Activated CD4-positive, alpha-beta T cell treated with anti-CD3 and anti-CD28 coated beads, Interleukin-2, amount 50 U/mL, for 48 hours (primary cell): ENCODE measurements at regions not wholly inside any gene's neighbourhood (a gene's known extent, or its start where the extent isn't known, plus 50 kb on each side); places are given as distances from the start of the nearest gene placed in this dataset.
"Not testable (repeated sequence)": the region's sequence is repeated elsewhere in the genome, so short reads cannot be mapped to it uniquely, and the experiment has no call there.

Source experiments
- DNase-seq, 2 experiments: peaks; one replicate each; pipeline ENCODE4 v3.0.0-alpha.2; 2020

DNA sequence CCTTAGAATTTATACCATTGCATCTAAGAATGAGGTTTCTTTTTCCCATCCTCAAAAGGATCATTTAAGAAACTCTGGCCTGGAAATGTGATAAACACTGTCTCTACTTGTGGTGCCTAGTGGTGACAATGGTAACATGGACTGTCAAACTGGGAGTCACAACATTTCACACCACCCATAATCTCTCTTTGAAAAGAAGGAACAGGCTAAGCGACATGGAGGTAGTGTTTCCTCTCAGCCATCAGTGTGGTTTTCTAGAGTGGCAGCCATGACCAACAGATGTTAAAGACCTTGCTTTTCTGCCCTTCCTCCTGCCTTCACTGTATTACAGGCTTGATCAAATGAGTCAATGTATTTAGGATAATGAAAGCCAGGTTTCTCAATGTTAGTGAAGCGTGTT lies 283.1 kb upstream of the STAC start:
- DNase-seq = no peak

DNA sequence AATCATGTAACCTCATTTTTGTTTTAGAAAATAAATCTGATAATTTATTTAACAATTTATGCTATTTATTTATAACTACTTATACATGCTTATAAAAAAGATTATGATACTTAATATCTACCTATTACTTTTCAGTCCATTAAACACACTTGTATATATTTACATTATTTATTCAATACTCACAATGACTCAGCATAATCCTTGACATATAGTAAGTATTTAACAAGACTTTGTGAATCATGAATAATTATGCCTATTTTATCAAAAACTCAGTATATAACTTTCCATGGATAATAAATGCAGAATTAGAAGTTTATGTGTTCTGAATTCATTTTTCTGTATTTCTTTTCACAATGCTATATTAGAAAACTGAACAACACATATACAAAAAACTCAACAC lies 266.0 kb upstream of the STAC start:
- DNase-seq = no peak

DNA sequence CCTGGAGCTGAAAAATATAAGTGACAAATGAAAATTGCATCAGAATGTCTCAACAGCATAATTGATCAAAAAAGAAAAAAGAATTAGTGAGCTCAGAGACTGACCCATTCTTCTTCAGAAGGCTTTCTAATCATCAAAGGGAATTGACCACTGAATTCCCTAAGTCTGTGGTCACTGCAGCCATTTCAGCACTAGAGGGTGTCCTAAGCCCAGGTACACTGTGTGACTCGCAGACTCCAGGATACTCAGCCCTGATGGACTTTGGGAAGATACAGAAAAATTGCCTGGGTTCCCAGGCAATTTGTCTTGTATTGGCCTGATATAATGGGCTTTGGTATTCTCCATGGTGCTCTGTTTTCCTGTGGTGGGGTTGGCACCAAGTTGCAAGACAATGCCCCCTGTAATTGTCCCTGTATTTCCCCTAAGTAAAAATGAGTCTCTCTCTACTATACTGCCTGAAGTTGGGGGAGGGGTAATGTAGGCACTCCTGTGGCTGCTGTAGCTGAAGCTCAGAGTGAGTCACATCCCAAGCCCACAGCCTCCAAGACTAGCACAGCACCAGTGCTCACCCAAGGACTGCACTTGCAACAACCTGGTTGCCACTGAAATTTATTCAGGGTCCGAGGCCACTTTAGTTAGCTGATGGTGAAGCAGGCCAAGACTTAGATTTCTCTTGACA lies 256.0 kb upstream of the STAC start:
- DNase-seq = no peak

DNA sequence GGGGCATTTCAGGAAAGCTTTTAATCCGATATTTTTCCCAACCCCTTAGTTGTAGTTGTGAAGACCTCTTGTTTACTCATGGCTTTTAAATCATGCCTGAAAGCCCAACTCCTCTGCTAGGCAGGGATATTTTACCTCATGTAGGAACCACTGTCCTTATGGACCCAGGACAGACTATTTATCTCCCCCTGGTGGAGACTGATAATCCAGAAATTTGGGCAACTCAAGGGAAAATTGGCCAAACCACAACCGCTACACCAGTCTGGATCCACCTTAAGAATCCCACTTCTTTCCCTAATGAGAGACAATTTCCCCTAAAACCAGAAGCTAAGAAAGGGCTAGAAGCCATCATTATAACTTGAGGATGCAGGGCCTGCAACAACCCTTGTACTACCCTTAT lies 248.1 kb upstream of the STAC start:
- no peak for DNase-seq

DNA sequence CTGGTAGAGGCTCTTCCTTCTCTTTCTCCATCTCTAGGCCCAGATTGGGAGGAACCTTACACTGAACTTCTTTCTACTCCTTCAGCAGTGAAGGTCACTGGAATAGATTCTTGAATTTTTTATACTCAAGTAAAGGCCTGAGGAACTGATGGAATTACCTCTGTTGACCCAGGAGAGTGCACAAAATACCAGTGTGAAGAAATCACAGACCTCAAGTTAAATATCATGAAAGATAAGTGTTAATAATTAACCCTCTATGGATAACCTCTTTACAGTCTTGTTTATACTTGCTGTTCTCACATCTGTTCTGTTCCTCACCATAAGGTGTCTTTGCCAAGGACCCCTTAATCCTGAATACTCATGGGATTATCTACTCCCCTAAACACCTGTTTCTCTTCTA lies 244.4 kb upstream of the STAC start:
- no peak for DNase-seq

DNA sequence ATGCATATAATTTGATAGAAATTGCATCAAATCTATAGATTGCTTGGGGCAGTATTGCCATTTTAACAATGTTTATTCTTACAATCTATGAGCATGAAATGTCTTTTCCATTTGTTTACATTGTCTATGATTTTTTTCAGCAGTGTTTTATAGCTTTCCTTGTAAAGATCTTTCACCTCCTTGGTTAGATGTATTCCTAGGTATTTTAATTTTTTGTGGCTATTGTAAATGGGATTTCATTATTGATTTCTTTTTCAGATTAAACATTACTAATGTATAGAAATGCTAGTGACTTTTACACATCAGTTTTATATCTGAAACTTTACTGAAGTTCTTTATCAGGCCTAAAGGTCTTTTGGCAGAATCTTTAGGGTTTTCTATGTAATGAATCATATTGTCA lies 237.6 kb upstream of the STAC start:
- DNase-seq = no peak

DNA sequence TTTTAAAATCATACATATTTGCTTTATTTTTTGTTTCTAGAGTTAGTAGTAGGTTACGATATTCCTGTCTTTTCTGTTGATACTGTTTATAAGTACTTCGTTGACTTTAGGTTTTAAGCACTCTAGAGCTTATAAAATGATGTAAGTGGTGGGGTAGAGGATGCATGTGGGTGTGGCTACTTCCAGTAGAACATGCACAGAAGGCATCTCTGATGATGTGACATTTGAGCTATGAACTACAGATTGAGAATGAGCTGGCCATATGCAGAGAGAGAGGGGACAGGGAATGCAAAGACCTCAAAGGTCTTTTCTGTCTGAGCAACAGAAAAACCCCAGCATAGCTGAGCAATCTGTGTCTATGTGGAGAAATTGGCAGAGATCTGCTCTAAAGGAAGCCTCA lies 233.9 kb upstream of the STAC start:
- DNase-seq = no peak

DNA sequence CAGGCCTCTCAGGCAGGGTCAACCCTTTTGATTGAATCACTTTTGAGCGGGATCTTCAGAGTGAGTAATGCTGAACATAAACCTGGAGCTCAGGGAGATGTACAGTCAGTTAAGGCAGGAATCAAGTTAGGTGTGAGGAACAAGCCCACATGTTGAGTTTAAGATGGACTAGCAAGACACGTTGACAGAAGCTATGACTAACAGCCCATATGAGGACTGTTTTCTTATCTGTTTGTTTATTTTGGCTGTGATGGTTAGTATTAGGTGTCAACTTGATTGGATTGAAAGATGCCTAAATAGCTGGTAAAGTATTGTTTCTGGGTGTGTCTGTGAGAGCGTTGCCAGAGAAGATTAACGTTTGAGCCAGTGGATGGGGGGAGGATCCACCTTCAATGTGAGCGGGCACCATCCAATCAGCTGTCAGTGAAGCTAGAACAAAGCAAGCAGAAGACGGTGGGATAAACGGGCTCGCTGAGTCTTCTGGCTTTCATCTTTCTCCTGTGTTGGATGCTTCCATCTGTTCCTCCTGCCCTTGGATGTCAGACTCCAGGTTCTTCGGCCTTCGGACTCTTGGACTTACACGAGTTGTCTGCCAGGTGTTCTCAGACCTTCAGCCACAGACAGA lies 232.3 kb upstream of the STAC start:
- no peak for DNase-seq

DNA sequence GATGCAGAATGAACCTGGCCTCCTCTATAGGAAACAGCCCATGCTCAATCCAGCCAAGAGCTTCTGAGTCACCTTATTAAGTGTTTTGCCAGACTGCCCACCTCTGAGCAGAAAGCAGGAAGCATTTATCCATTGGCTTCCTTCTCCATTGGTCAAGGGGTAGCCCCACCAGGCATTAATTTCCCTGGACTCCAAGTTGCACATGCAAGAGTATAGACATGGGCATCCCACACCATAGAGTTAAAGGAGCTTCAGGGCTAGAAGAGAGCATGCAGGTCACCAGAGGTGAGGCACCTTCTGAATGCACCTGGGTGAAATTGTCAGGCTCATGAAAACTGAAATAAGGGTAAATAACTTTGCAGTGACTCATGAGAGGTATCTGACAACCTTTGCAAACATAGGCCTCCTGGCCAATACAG lies 230.8 kb upstream of the STAC start:
- no peak for DNase-seq

DNA sequence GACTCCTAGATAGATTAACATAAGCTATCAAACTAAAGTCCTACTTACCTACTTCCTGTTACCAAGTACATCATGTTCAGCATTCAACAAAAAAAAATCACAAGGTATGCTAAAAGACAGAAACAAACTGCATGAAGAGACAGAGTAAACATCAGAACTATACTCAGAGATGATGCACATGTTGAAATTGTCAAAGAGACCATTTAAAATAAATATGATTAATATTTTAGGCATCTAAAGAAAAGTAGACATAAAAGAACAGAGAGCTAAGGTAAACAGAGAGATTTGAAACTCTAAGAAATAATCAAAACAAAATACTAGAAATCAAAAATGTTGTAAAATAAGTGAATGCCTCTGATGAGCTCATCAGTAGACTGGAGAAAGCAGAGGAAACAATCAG lies 224.8 kb upstream of the STAC start:
- no peak for DNase-seq

DNA sequence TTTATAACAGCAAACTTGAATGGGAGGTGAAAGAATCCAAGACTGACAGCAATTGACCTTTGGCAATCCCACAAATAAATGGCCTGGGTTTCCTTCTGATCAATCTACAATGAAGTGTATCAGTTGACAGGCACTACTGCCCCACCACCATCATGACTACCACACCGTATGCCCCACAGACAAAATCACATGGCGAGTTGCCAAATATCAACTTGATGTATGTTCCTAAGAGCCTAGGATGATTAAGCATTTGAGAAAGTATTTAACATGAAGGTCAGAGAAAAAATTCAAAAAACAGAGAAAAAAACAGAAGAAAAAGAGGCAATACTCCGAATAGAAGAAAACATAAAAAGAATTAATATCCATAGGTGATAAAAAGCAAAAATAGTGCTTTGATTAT lies 215.9 kb upstream of the STAC start:
- DNase-seq = no peak

DNA sequence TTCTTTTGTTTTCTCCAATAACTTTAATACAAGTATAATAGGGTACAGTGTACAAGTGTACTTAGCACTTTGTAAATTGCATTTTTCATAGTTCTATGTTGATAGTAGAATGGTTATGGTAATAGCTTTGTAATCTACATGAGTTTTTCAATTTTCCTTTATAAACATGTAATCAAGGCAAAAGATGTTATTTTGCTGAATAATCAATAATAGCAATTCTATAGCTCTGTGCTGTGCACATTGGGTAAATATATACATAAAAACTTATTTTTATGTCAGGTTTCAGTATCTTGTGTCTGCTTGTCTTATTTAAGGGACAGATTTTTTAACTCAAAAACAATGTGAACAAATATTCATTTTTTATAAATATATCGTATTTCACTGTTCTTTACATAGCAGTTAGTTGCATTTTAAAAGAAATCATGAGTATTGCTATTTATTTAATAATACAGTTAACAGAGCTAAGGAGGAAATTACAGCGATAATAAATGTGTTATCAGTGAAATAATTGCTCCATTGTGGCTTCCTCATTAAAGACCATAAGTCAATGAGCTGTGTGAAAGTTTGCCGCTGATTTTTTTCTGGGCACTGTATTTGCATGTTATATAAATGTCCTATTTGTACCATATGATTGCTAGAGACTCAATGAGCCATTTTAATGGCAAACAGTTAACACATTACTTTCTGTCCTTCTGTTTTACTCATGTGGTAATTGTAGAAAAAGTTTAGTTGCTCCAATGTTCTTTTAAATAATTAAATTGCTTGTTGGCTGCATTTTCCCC lies 214.6 kb upstream of the STAC start:
- DNase-seq = no peak

DNA sequence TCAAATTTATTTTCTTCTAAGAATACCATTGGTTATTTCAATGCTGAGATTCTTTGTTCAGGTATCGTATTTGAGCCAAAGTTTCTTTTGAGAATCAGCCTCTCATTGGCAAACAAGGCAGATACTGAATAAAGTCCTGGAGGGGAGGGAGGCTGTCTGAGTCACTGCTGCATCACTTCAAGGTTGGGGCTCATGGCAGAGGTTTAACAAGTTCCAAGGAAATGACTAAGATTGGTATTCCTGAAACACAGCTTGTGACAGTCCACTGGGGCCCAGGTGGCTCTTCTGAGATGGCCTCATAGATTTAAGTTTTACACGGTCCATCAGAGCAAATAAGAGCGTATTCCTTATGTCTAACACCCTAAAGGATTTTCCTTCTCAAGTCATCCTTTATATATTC lies 213.8 kb upstream of the STAC start:
- no peak for DNase-seq

DNA sequence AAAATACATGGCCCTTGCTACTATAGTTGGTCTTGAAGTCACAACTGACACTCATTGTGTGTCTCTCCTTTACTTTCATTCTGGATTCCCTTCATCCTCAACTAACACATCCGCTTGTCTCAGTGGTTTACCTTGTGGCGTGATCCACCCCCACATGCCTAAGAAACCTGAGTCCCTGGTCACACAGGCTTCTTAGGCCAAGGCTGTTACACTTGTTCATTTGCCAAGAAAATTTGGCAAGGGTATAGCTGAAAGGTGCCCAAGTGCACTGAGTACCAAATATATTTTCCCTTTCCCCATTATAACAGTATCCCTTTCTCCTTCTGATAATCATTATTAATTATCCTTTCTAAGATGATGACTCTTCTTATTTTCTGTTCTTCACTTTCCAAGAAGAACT lies 207.6 kb upstream of the STAC start:
- no peak for DNase-seq

DNA sequence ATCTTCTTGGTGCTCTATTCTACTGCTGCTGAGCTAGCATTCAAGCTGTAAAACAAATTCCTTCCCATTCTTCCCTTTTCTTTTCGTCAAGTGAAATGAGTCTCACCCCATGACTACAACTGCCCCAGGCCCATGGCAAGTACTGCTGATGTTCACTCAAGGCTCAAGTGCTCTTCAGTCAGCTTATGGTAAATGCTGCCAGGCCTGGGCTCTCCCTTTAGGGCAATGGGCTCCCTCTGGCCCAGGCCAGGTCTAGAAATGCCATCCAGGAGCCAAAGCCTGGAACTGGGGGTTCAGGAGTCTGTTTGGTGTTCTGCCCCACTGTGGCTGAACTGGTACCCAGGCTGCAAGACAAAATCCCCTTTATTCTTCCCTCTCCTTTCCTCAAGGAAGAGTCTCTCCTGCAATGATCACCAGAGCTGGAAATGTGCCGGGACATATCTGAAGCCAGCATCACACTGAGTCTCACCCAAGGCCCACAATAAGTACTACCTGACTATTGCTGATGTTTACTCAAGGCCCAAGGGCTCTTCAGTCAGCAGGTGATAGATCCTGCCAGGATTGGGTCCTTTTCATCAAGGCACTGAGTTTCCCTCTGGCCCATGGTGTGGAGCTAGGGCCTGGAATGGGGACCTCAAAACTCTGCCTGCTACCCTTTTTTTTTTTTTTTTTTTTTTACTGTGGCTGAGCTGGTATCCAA lies 205.0 kb upstream of the STAC start:
- DNase-seq = no peak

DNA sequence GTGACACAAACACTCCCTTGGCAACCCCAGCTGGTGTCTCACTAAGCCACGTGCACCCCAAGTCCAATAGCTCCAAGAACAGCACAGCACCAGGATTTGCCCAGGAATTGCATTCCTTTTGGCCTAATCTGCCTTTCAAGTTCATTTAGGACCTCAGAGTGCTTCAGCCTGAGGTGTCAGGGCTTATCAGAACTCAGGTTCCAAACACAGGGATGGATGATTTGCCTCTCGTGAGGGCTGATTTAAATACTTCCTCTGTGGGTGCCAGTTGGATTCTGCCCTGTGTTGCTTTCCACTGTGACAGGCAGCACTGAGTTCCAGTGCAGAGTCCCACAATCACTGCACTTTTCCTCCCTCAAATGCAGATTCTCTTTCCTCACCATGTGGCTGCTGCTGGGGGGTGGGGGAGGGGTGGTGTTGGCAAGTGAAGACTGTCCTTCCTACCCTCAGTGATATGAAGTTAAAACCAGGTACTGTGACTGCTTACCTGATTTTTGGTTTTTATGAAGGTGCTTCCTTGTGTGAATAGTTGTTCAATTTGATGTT lies 204.3 kb upstream of the STAC start:
- DNase-seq = no peak

DNA sequence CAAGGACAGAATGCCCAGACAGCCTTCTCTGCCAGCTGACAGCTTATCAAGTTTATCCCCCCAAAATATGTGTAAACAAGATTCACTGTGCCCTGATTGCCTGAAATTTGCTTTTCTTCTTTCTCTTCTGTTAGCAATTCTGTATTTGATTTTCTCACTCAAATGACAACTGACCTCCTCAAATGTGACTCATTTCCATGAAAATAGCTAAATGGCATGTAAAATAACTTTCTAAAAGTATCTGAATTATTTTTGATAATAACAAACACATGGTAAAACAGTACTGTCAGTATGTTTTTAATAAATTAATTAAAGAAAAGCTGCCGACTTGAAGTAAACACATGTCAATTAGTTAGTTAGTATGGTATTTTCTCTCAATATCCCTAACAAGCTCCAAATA lies 202.3 kb upstream of the STAC start:
- no peak for DNase-seq

DNA sequence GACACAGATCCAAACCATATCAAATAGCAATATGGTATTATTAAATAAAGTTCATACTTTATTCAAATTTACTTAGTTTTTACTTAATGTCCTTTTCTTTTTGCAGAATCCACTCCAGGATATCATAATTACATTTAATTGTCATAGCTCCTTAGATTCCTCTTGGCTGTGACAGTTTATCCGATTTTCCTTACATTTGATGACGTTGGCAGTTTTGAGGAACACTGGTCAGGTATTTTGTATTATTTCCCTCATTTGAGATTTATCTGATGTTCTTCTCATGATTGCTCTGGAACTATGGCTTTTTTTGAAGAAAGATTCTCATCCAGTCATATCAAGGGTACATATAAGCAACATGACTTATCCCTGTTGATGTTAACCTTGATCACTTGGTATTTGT lies 198.3 kb upstream of the STAC start:
- no peak for DNase-seq

DNA sequence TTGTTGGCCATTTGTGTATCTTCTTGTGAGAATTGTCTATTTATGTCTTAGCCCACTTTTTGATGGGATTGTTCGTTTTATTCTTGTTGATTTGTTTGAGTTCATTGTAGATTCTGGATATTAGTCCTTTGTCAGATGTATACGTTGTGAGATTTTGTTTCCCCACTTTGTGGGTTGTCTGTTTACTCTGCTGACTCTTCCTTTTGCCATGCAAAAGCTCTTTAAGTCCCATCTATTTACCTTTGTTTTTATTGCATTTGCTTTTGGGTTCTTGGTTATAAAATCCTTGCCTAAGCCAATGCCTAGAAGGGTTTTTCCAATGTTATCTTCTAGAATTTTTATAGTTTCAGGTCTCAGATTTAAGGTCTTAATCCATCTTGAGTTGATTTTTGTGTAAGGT lies 193.1 kb upstream of the STAC start:
- DNase-seq = not testable (repeated sequence)

DNA sequence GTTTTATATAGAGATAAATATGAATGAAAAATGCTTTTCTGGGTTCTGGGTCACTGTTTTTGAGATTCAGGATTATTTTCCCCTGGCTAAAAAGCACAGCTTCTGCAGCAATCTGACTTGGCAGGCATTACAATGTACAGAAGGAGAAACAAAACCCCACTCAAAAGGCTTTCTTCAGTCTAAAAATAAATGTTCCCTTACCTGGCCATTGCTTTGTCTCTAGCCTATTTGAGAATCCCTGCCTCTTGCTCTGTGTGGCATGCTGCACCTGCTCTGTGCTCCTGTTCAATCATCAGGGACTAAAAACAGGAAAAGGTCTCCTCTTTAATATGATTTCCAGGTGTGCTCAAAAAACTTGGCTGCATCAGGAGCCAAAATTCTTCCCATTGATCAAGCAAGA lies 187.4 kb upstream of the STAC start:
- no peak for DNase-seq

DNA sequence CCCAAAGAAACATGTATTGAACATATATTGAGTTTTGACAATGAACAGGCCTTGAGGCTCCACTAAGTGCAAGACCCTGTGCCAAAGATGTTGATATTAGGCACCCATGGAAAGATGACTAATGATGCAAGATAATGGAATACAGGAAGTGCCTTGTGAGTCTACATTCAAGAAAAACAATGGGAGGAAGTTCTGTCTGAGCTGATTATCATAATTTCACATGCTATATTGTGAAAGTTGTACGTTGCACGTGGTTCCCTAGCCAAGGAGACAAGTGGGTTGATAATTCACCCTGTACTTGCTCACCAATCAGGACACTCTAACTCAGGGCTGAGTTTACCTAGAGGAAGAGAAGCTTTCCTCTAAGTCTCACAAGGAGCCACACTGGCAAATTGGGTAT lies 186.9 kb upstream of the STAC start:
- no peak for DNase-seq

DNA sequence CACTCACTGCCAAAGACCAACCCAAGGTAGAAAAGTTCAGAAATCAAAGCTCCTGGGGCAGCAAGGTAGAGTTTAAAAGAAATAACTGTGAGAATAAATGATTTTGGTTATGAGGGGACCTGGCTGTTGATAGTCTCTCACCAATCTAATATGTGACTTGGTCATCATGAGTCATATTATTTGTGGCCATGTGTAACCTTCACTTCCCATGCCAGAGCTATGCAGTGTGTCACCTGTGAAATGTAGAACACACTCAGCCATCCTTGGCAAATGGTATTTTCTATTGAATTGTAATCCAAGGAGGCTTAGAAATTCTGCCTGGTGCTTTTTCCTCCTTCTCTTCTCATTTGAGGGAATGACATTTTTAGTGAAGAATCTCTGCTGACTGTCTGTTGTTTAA lies 184.2 kb upstream of the STAC start:
- no peak for DNase-seq

DNA sequence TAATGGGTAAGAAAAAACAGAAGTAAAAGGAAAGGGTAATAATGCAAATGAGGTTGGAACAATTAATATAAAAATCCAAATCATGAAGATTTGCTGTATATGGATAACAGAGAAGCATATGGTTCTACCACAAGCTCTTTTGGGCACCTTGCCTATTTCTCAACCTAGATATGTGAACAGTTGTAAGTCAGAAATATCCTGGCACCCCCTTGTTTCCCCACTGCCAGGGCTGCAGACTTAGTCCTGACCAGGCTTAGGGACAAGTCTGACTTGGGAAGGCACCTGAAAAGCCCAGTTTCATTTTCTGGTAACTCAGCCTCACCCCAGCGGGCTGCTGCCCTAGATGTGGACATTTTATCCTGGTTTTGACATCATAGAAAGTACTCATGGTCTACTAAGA lies 183.2 kb upstream of the STAC start:
- DNase-seq = no peak

DNA sequence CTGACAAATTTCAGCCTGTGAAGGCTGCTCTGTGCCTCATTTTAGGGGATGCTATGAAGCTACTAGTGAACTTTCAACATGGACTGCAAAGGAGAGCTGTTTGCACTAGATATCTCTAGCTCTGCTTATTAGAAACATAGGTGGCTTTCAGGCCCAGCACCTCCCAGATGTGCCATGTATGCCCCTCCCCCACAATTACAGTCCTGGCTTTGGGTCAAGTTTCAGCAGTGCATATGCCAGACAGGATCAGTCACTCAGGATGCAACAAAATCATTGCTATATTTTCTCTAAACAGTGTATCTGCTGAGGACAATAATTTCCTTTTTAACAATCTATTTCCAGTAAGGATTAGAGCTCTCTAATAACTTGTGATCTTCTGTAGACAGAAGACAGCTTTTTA lies 178.8 kb upstream of the STAC start:
- no peak for DNase-seq
